Memory B cell (primary cell): ENCODE measurements at regions not wholly inside any gene's neighbourhood (a gene's known extent, or its start where the extent isn't known, plus 50 kb on each side); places are given as distances from the start of the nearest gene placed in this dataset.
A peak's percentile ranks its signal among the peaks of the same experiment; 100 is the strongest.
"Not testable (repeated sequence)": the region's sequence is repeated elsewhere in the genome, so short reads cannot be mapped to it uniquely, and the experiment has no call there.

Experiments used
- ATAC-seq: fragments of 150-1000 bp; cut with Tn5 transposase; 2 replicates; pipeline ENCODE4 v1.10.0; 2021; ENCODE audit warnings: low read depth, mild to moderate bottlenecking, moderate library complexity
- DNase-seq, 2 donors: peaks; one replicate each; pipeline ENCODE4 v3.0.0; 2022; ENCODE audit warnings: low spot score in 2 of 2
- H3K27ac Mint-ChIP-seq: one replicate; pipeline ENCODE4 v1.8.0; 2022; ENCODE audit warnings: mild to moderate bottlenecking, moderate library complexity, mixed read lengths
- H3K27me3 Mint-ChIP-seq: one replicate; pipeline ENCODE4 v1.8.0; 2022; ENCODE audit warnings: mixed read lengths
- H3K36me3 Mint-ChIP-seq: one replicate; pipeline ENCODE4 v1.8.0; 2022; ENCODE audit warnings: mild to moderate bottlenecking, mixed read lengths
- H3K4me1 Mint-ChIP-seq: one replicate; pipeline ENCODE4 v1.8.0; 2022; ENCODE audit warnings: mixed read lengths
- H3K4me3 Mint-ChIP-seq: one replicate; pipeline ENCODE4 v1.8.0; 2022; ENCODE audit warnings: mild to moderate bottlenecking, moderate library complexity, mixed read lengths
- H3K9me3 Mint-ChIP-seq: one replicate; pipeline ENCODE4 v1.8.0; 2022; ENCODE audit warnings: mixed read lengths

- peak; percentile 26 for ATAC-seq
- not testable (repeated sequence) for H3K36me3 Mint-ChIP-seq
These were observed 136.6 kb upstream of the NBPF19 start for GRCh38 chr1:149338221-149338691.

DNA sequence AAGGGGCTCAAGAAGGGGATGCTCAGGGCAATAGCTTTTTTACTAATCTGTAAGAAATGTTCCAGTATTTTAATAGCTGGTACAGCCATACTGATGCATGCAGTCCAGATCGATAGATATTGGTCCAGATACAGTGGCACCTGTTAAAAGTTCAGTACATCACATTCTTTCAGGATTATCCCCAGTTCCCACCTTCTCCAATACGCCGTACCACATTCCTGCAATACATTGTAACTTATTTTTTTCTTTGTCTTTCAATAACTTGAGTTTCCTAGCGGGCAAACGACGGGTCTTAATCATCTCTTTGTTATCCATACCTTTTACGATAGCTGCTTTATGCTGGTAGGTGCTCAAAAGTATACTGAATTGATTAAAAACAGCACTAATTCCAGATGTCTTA is 136.1 kb upstream of the NBPF19 start:
- H3K4me1 Mint-ChIP-seq, DNase-seq, H3K36me3 Mint-ChIP-seq, H3K27me3 Mint-ChIP-seq, H3K9me3 Mint-ChIP-seq, H3K27ac Mint-ChIP-seq, H3K4me3 Mint-ChIP-seq, ATAC-seq: not testable (repeated sequence)

More at GRCh38 chr1:149338221-149338691, 136.6 kb upstream of the NBPF19 start:
- not testable (repeated sequence) for H3K4me1 Mint-ChIP-seq, H3K4me3 Mint-ChIP-seq, H3K27ac Mint-ChIP-seq, H3K27me3 Mint-ChIP-seq, DNase-seq, H3K9me3 Mint-ChIP-seq

DNA sequence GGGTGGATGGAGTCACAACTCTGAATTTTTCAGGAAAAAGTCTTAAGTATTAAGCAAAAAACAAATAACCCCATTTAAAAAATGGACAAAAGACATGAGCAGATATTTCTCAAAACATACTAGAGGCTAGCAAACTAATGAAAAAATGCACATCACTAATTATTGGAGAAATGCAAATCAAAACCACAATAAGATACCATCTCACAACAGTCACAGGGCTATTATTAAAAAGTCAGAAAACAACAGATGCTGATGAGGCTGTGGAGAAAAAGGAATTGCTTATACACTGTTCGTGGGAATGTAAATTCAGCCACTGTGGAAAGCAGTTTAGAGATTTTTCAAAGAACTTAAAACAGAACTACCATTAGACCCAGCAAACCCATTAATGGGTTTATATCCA is 125.4 kb upstream of the NBPF19 start:
- H3K27me3 Mint-ChIP-seq, H3K4me3 Mint-ChIP-seq, ATAC-seq, H3K4me1 Mint-ChIP-seq, H3K36me3 Mint-ChIP-seq, DNase-seq, H3K27ac Mint-ChIP-seq, H3K9me3 Mint-ChIP-seq: not testable (repeated sequence)

GRCh38 chr1:149352205-149352604 is 122.6 kb upstream of the NBPF19 start:
- H3K4me3 Mint-ChIP-seq, H3K9me3 Mint-ChIP-seq, DNase-seq, ATAC-seq, H3K27me3 Mint-ChIP-seq, H3K27ac Mint-ChIP-seq, H3K4me1 Mint-ChIP-seq, H3K36me3 Mint-ChIP-seq: not testable (repeated sequence)

DNA sequence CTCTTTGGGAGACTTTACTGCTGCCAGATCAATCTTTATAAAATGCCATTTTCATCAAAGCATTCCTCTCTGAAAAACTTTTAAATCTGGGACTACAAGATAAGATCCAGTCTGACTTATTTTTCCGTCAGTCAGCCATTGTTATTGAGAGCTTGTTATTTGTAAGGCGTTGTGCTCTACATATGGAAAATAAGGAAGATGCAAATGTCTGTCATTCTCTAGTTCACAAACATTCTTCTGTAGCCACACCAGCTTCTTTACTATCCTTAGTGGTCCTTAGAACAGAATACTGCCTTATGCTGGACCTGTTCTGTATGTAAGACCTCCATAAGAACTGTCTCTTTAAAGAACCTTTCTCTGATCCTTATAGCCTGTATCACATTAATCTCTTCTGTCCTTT is 120.3 kb upstream of the NBPF19 start:
- not testable (repeated sequence) for H3K27me3 Mint-ChIP-seq, ATAC-seq, DNase-seq, H3K9me3 Mint-ChIP-seq, H3K4me1 Mint-ChIP-seq, H3K27ac Mint-ChIP-seq, H3K36me3 Mint-ChIP-seq, H3K4me3 Mint-ChIP-seq

DNA sequence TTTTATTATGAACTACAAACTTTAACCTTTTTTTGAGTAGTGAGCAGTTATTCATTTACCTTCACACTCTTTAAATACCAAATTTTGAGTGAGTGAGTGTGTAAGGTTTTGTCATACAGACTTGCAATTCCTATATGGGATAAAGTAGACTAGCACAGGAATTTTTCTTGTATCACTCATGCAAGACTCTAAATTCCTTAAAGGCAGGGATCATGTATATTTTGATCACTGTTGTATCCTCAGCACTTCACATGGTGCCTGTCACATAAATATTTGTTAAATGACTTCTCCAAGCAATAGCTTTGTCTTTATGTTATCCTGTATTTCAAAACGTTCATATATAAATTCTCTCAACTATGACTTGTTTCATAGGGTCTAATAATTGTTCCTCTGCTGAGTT is 119.1 kb upstream of the NBPF19 start:
- not testable (repeated sequence) for H3K27ac Mint-ChIP-seq, H3K9me3 Mint-ChIP-seq, H3K4me3 Mint-ChIP-seq, ATAC-seq, H3K36me3 Mint-ChIP-seq, DNase-seq, H3K4me1 Mint-ChIP-seq, H3K27me3 Mint-ChIP-seq

DNA sequence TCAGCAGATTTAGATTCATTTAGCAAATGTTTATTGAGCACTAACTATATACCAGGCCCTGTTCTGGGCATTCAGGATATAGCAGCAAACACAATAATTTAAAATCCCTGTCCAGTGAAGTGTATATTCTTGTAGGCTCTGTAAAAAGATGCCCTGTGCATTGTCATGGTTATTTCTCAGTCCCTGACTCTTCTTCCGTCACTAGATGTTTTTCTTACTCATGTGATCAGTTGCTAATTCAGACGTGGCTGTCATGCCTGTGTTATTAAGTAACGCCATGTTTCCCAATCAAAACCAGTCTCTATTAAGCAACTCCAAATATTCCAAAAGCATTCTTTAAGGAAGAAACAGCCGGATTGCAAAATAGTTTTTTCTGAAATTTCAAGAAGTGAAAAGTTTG is 118.7 kb upstream of the NBPF19 start:
- H3K4me3 Mint-ChIP-seq, H3K36me3 Mint-ChIP-seq, H3K9me3 Mint-ChIP-seq, ATAC-seq, DNase-seq, H3K4me1 Mint-ChIP-seq, H3K27me3 Mint-ChIP-seq, H3K27ac Mint-ChIP-seq: not testable (repeated sequence)

GRCh38 chr1:149360351-149360750 is 114.5 kb upstream of the NBPF19 start:
- ATAC-seq, H3K4me1 Mint-ChIP-seq, H3K4me3 Mint-ChIP-seq, DNase-seq, H3K36me3 Mint-ChIP-seq, H3K9me3 Mint-ChIP-seq, H3K27ac Mint-ChIP-seq, H3K27me3 Mint-ChIP-seq: not testable (repeated sequence)

GRCh38 chr1:149361310-149361709 is 113.5 kb upstream of the NBPF19 start:
- not testable (repeated sequence) for H3K4me3 Mint-ChIP-seq, H3K36me3 Mint-ChIP-seq, H3K27me3 Mint-ChIP-seq, DNase-seq, H3K9me3 Mint-ChIP-seq, ATAC-seq, H3K4me1 Mint-ChIP-seq, H3K27ac Mint-ChIP-seq

GRCh38 chr1:149364188-149364981 is 110.5 kb upstream of the NBPF19 start:
- H3K27ac Mint-ChIP-seq, H3K4me3 Mint-ChIP-seq, H3K9me3 Mint-ChIP-seq, DNase-seq, H3K4me1 Mint-ChIP-seq, H3K36me3 Mint-ChIP-seq, H3K27me3 Mint-ChIP-seq: not testable (repeated sequence)
- ATAC-seq, result peak; percentile 41

DNA sequence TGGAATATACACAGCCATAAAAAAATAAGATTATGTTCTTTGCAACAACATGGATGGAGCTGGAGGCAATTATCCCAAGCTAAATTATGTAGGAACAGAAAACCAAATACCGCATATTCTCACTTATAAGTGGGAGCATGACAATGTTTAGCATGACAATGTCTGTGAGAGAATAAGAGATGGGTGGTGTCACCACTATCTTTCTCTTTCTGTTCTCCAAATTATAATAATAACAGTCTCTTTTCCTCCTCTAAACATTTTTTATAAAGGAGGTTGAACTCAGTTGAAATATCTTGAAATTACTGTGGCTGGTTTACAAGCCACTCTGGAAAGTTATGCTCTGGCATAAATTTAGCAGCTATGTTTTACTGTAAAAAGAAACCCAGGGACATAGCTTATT is 108.4 kb upstream of the NBPF19 start:
- H3K9me3 Mint-ChIP-seq, H3K4me1 Mint-ChIP-seq, DNase-seq, H3K27ac Mint-ChIP-seq, H3K4me3 Mint-ChIP-seq, H3K36me3 Mint-ChIP-seq, H3K27me3 Mint-ChIP-seq: not testable (repeated sequence)
- peak; percentile 84 for ATAC-seq

DNA sequence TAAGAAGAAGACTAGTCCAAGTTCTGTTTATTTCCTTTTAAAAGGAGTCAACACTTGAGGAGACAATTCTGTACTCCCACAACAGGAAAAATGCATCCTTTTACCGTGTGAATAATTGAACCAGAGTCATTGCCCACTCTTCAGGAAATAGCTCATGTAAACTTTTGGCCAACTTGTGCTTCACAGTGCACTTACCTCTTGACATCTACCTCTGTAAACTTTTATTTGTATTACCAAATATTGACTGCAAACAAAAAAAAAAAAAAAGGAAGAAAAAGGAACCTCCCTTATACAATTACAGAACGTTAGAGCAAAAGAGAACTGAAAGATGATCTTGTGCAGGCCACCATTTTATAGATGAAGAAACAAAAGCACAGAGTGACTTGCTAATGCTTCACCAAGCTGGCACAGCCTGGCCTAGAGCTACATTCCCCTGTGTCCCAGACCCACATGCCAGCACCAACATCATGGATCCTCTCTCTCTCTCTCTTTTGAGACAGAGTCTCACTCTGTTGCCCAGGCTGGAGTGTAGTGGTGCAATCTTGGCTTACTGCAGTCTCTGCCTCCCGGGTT is 107.3 kb upstream of the NBPF19 start:
- not testable (repeated sequence) for H3K27ac Mint-ChIP-seq, H3K27me3 Mint-ChIP-seq, H3K4me1 Mint-ChIP-seq, DNase-seq, H3K9me3 Mint-ChIP-seq, H3K36me3 Mint-ChIP-seq, H3K4me3 Mint-ChIP-seq
- ATAC-seq, result peak; percentile 67

DNA sequence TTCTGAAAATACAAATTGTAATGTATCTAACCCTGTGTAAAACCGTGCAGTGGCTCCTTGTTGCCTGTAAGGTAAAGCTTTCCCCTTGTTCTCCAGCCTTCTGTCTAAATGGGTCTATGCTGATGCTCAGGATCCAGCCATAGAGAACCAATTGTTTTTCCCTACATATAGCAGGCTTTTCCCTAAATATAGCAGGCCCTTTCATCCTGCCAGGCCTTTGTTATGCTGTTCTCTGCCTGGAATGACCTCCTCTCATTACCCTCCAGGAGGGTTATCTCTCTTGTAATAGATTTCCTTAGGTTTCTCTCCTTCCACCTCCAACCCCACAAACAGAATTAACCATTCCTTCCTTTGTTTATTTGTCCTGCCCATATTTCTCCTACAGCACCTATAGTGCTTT is 106.5 kb upstream of the NBPF19 start:
- not testable (repeated sequence) for H3K4me3 Mint-ChIP-seq, DNase-seq, ATAC-seq, H3K27me3 Mint-ChIP-seq, H3K36me3 Mint-ChIP-seq, H3K9me3 Mint-ChIP-seq, H3K27ac Mint-ChIP-seq, H3K4me1 Mint-ChIP-seq

DNA sequence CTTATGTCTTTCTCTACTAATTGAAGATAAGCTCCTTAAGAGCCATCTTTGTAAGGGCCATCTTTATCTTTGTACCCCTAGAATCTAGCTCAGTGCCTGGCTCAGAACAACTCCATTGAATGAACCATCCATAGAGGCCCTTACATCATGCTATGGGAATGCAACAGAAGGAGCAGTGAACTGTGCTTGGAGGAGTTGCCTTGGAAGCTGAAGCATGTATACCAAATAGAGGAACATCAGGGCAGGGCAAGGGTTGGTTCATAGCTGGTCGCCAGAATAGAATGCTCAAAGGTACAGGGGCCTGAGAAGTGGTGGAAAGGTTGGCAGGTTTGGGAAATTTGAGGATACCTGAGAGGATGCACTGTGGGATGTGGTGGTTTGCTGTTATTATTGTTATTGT is 105.8 kb upstream of the NBPF19 start:
- not testable (repeated sequence) for H3K4me3 Mint-ChIP-seq, DNase-seq, H3K4me1 Mint-ChIP-seq, H3K36me3 Mint-ChIP-seq, H3K27ac Mint-ChIP-seq, H3K27me3 Mint-ChIP-seq, ATAC-seq, H3K9me3 Mint-ChIP-seq

DNA sequence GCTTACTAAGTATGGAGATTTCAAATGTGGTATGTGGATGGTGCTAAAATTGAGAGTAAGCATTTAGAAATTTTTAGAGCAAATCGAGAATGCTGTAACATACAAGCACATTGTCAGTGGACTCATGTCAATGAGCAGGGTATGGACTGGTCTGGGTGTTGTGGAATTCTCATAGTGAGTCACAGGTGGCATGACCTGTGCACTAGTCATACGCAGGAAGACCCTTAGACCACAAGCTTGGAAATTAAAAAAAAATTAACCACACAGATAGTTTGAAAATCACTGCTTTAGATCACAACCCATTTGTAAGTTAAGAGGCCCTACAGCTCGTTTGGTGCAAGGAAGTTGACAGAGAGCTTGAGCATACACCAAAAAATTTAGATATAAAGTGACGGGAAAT is 102.9 kb upstream of the NBPF19 start:
- not testable (repeated sequence) for ATAC-seq, H3K4me1 Mint-ChIP-seq, H3K27ac Mint-ChIP-seq, H3K27me3 Mint-ChIP-seq, H3K9me3 Mint-ChIP-seq, H3K4me3 Mint-ChIP-seq, H3K36me3 Mint-ChIP-seq, DNase-seq
